ENCODE measurements at regions not wholly inside any gene's neighbourhood (a gene's known extent, or its start where the extent isn't known, plus 50 kb on each side); places are given as distances from the start of the nearest gene placed in this dataset.

DNA sequence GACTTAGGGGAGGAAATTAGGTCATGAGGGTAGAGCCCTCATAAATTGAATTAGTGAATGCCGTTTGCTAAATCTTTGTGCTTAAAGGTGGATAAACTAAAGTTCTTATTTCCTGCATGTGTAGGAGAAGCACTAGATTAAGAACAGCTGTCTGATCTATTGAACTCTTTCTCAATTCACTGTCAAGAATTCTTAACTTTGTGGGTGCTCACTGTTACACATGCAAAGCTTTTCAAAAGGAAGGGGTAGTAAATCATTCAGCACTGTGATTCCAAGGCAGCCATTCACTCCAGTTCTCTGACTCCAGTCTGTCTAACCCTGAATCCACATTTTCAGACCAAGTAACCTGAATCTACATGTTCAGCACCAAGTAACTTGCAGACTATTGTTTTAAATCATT lies 1520.1 kb downstream of the PCDH18 start:
- H3K27ac ChIP-seq: no peak overlapping the region
- TF ChIP-seq CTCF (IDR thresholded peaks at IDR 0.05): no peak
- TF ChIP-seq ZFX (IDR thresholded peaks at IDR 0.05; ENCODE audit: borderline replicate concordance): no peak

DNA sequence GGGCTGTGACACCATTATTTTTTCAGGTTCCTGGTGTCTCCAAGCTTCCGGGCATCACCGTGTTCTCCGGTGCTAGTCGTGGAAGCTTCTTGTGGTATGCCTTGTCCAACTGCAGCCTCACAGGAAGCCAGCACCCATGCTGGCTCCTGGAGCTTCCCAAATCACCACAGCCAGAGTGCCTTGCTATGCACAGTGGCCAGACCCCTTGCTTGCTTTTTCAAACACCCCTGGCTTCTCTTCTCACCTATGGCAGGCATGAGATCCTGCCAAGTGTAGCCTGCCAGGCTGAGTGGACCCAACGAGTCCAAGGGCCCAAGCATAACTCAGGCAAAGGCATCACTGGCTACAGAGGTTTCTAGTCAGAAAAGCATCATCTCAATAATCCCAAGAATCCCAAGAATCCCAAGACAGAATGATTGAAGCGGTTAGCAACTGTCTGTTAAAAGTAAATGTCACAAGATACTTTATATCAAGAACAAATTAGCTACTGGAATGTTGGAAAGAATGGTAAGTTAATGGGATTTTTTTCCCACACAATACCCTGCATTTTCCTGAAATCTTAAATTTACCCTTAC lies 1522.9 kb downstream of the PCDH18 start:
- TF ChIP-seq ZFX (IDR thresholded peaks at IDR 0.05; ENCODE audit: borderline replicate concordance) (no peak), CTCF (IDR thresholded peaks at IDR 0.05) (no peak)
- no peak overlapping the region for H3K27ac ChIP-seq

GRCh38 chr4:136007991-136008390 lies 1524.3 kb downstream of the PCDH18 start:
- no peak for TF ChIP-seq CTCF (IDR thresholded peaks at IDR 0.05)
- TF ChIP-seq ZFX (IDR thresholded peaks at IDR 0.05; ENCODE audit: borderline replicate concordance): no peak
- no peak overlapping the region for H3K27ac ChIP-seq

DNA sequence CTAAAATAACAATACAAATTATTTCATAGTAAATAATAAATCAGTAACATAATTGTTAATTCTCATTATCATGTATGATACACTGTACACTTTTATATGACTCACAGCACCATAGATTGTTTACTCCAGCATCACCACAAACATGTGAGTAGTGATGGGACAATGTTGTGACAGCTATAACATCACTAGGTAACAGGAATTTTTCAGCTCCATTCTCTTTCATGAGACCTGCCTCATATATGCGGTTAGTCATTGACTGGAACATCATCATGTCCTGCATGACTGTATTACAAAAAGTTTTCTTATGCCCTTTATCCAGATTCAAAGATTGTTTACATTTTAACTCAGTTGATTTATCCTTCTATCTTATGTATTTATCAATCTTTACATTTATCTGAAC lies 1530.0 kb downstream of the PCDH18 start:
- H3K27ac ChIP-seq: no peak overlapping the region
- TF ChIP-seq ZFX (IDR thresholded peaks at IDR 0.05; ENCODE audit: borderline replicate concordance) (no peak), CTCF (IDR thresholded peaks at IDR 0.05) (no peak)

GRCh38 chr4:136001791-136002190 lies 1530.5 kb downstream of the PCDH18 start:
- H3K27ac ChIP-seq: no peak overlapping the region
- TF ChIP-seq CTCF (IDR thresholded peaks at IDR 0.05) (no peak), ZFX (IDR thresholded peaks at IDR 0.05; ENCODE audit: borderline replicate concordance) (no peak)

DNA sequence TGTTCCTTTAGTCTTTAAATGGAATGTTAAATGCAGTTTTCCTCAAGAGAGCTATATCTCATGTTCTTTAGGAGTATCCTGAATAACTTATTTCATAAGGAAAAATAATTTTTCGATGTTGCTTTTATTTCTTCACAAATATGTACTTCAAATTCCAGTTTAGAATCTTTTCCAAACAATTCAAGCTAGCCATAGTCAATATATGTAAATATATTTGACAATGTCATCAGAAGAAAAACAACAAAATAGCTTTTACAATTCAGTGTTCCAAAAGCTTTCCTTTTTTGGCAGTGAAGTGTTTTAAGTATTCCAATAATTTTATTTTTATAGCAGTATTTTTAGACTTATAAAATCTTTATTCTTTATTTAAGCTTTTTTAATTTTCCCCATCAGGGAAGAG lies 1532.0 kb downstream of the PCDH18 start:
- H3K27ac ChIP-seq: no peak overlapping the region
- no peak for TF ChIP-seq CTCF (IDR thresholded peaks at IDR 0.05)
- no peak for TF ChIP-seq ZFX (IDR thresholded peaks at IDR 0.05; ENCODE audit: borderline replicate concordance)

GRCh38 chr4:135994360-135994759 lies 1537.9 kb downstream of the PCDH18 start:
- TF ChIP-seq ZFX (IDR thresholded peaks at IDR 0.05; ENCODE audit: borderline replicate concordance) (no peak), CTCF (IDR thresholded peaks at IDR 0.05) (no peak)
- H3K27ac ChIP-seq: no peak overlapping the region
